Neural crest cell (in vitro differentiated cells): ENCODE measurements at regions not wholly inside any gene's neighbourhood (a gene's known extent, or its start where the extent isn't known, plus 50 kb on each side); places are given as distances from the start of the nearest gene placed in this dataset.

Experiments
- DNase-seq: peaks from one replicate; pipeline ENCODE4 v3.0.0; 2021; ENCODE audit warnings: low read depth, mixed read lengths, low spot score
- H3K27ac Mint-ChIP-seq: one replicate; pipeline ENCODE4 v1.8.0; 2021; ENCODE audit warnings: mild to moderate bottlenecking, mixed read lengths; ENCODE audit not compliant: unreplicated experiment
- H3K27me3 Mint-ChIP-seq: 2 replicates; pipeline ENCODE4 v1.8.0; 2021; ENCODE audit warnings: low read depth, mild to moderate bottlenecking, mixed read lengths
- H3K36me3 Mint-ChIP-seq: 2 replicates; pipeline ENCODE4 v1.8.0; 2021; ENCODE audit warnings: low read depth, mild to moderate bottlenecking, mixed read lengths
- H3K4me1 Mint-ChIP-seq: 2 replicates; pipeline ENCODE4 v1.8.0; 2021; ENCODE audit warnings: mixed read lengths
- H3K4me3 Mint-ChIP-seq: one replicate; pipeline ENCODE4 v1.8.0; 2021; ENCODE audit warnings: mild to moderate bottlenecking, mixed read lengths
- H3K9me3 Mint-ChIP-seq: 2 replicates; pipeline ENCODE4 v1.8.0; 2021; ENCODE audit warnings: mixed read lengths
- CTCF ChIP-seq: fragments of 200-600 bp; sonication (generic); conservative IDR thresholded peaks from 2 replicates; pipeline ENCODE4 v1.5.0; 2021; ENCODE audit warnings: antibody characterized with exemption, mild to moderate bottlenecking

- H3K4me1 Mint-ChIP-seq, result peaks cover 5% of the 10 kb centered on the region
- no peaks in the 10 kb centered on the region for H3K9me3 Mint-ChIP-seq
- no peaks in the 10 kb centered on the region for H3K36me3 Mint-ChIP-seq
- no peaks in the 10 kb centered on the region for H3K27me3 Mint-ChIP-seq
- H3K27ac Mint-ChIP-seq, result no peak overlapping the region
- DNase-seq, result no peak
- no peak overlapping the region for H3K4me3 Mint-ChIP-seq
- TF ChIP-seq CTCF, result no peak
Observed at GRCh38 chr13:31456056-31456455, 256.3 kb downstream of the B3GLCT start.

GRCh38 chr13:31460061-31460460 lies 260.3 kb downstream of the B3GLCT start:
- no peak overlapping the region for H3K4me3 Mint-ChIP-seq
- no peaks in the 10 kb centered on the region for H3K27me3 Mint-ChIP-seq
- no peaks in the 10 kb centered on the region for H3K9me3 Mint-ChIP-seq
- H3K36me3 Mint-ChIP-seq, result no peaks in the 10 kb centered on the region
- H3K27ac Mint-ChIP-seq, result no peak overlapping the region
- peaks cover 9% of the 10 kb centered on the region for H3K4me1 Mint-ChIP-seq
- TF ChIP-seq CTCF, result no peak
- DNase-seq, result no peak

- H3K27ac Mint-ChIP-seq, result no peak overlapping the region
- no peaks in the 10 kb centered on the region for H3K36me3 Mint-ChIP-seq
- H3K4me1 Mint-ChIP-seq, result peaks cover 5% of the 10 kb centered on the region
- no peaks in the 10 kb centered on the region for H3K27me3 Mint-ChIP-seq
- DNase-seq, result no peak
- H3K4me3 Mint-ChIP-seq, result no peak overlapping the region
- H3K9me3 Mint-ChIP-seq, result no peaks in the 10 kb centered on the region
- no peak for TF ChIP-seq CTCF
Observed at GRCh38 chr13:31461923-31462322, 262.1 kb downstream of the B3GLCT start.

- no peak overlapping the region for H3K27ac Mint-ChIP-seq
- H3K36me3 Mint-ChIP-seq, result no peaks in the 10 kb centered on the region
- DNase-seq, result no peak
- H3K27me3 Mint-ChIP-seq, result no peaks in the 10 kb centered on the region
- H3K9me3 Mint-ChIP-seq, result no peaks in the 10 kb centered on the region
- TF ChIP-seq CTCF, result no peak
- peaks cover 5% of the 10 kb centered on the region for H3K4me1 Mint-ChIP-seq
- no peak overlapping the region for H3K4me3 Mint-ChIP-seq
Observed at GRCh38 chr13:31462766-31463165, 263.0 kb downstream of the B3GLCT start.

GRCh38 chr13:31468114-31468902 lies 268.5 kb downstream of the B3GLCT start:
- Mint-ChIP-seq H3K27me3 (no peaks in the 10 kb centered on the region), H3K36me3 (no peaks in the 10 kb centered on the region), H3K27ac (no peak overlapping the region), H3K9me3 (no peaks in the 10 kb centered on the region), H3K4me3 (no peak overlapping the region), H3K4me1 (peaks cover 9% of the 10 kb centered on the region)
- TF ChIP-seq CTCF, result no peak
- DNase-seq, result no peak
